Mesendoderm (in vitro differentiated cells): ENCODE measurements at regions not wholly inside any gene's neighbourhood (a gene's known extent, or its start where the extent isn't known, plus 50 kb on each side); places are given as distances from the start of the nearest gene placed in this dataset.

Experiments used
- DNase-seq: peaks from one replicate; pipeline ENCODE4 v3.0.0; 2013
- H2AK5ac ChIP-seq: 2 replicates; pipeline ENCODE4 v1.6.1; 2013; ENCODE audit warnings: low read length, inconsistent platforms
- H2BK120ac ChIP-seq: 2 replicates; pipeline ENCODE4 v1.6.1; 2013; ENCODE audit warnings: low read depth, mild to moderate bottlenecking, low read length, moderate library complexity, mixed read lengths
- H2BK15ac ChIP-seq: replicated peaks from 2 replicates; pipeline ENCODE4 v1.6.1; 2013; ENCODE audit warnings: low read depth, mild to moderate bottlenecking, moderate library complexity
- H2BK5ac ChIP-seq: 2 replicates; pipeline ENCODE4 v1.6.1; 2013; ENCODE audit warnings: low read length, inconsistent platforms
- H3K18ac ChIP-seq: 2 replicates; pipeline ENCODE4 v1.6.1; 2013; ENCODE audit warnings: mild to moderate bottlenecking, low read length, mixed read lengths
- H3K23ac ChIP-seq: one replicate; pipeline ENCODE4 v1.6.1; 2013; ENCODE audit warnings: low read length
- H3K27ac ChIP-seq: 2 replicates; pipeline ENCODE4 v1.5.1; 2013; ENCODE audit warnings: low read depth, mild to moderate bottlenecking, inconsistent platforms, low read length, moderate library complexity
- H3K27me3 ChIP-seq: 2 replicates; pipeline ENCODE4 v1.6.1; 2013; ENCODE audit warnings: low read length, control low read depth, mild to moderate bottlenecking, inconsistent platforms; ENCODE audit not compliant: insufficient read depth, poor library complexity
- H3K36me3 ChIP-seq: 2 replicates; pipeline ENCODE4 v1.6.1; 2013; ENCODE audit warnings: low read length, inconsistent platforms; ENCODE audit not compliant: control insufficient read depth, insufficient read depth
- H3K4ac ChIP-seq: one replicate; pipeline ENCODE4 v1.6.1; 2013; ENCODE audit warnings: low read depth, mild to moderate bottlenecking, low read length, moderate library complexity
- H3K4me1 ChIP-seq: 2 replicates; pipeline ENCODE4 v1.6.1; 2013; ENCODE audit warnings: low read depth, low read length, inconsistent platforms; ENCODE audit not compliant: control insufficient read depth
- H3K4me2 ChIP-seq: 2 replicates; pipeline ENCODE4 v1.6.1; 2013; ENCODE audit warnings: low read length
- H3K4me3 ChIP-seq: 2 replicates; pipeline ENCODE4 v1.5.1; 2013; ENCODE audit warnings: mild to moderate bottlenecking, low read length
- H3K56ac ChIP-seq: one replicate; pipeline ENCODE4 v1.6.1; 2013; ENCODE audit warnings: low read length
- H3K79me1 ChIP-seq: 2 replicates; pipeline ENCODE4 v1.6.1; 2013; ENCODE audit warnings: low read length, inconsistent platforms
- H3K79me2 ChIP-seq: 2 replicates; pipeline ENCODE4 v1.6.1; 2013; ENCODE audit warnings: mild to moderate bottlenecking, low read length; ENCODE audit not compliant: control insufficient read depth, insufficient read depth
- H3K9ac ChIP-seq: 2 replicates; pipeline ENCODE4 v1.6.1; 2013; ENCODE audit warnings: low read length, inconsistent platforms
- H4K5ac ChIP-seq: one replicate; pipeline ENCODE4 v1.6.1; 2013; ENCODE audit warnings: low read length
- H4K8ac ChIP-seq: one replicate; pipeline ENCODE4 v1.6.1; 2013; ENCODE audit warnings: low read depth, mild to moderate bottlenecking, control low read depth, low read length, moderate library complexity
- WGBS: extraction: QIAGEN DNeasy Blood & Tissue Kit; methylation state at CpG from one replicate; pipeline ENCODE4 v1.1.7; 2013; ENCODE audit warnings: low lambda C conversion rate, missing lambda C conversion rate; ENCODE audit not compliant: insufficient coverage; ENCODE audit errors: extremely low coverage; 5-methylcytosine and 5-hydroxymethylcytosine counted together

DNA sequence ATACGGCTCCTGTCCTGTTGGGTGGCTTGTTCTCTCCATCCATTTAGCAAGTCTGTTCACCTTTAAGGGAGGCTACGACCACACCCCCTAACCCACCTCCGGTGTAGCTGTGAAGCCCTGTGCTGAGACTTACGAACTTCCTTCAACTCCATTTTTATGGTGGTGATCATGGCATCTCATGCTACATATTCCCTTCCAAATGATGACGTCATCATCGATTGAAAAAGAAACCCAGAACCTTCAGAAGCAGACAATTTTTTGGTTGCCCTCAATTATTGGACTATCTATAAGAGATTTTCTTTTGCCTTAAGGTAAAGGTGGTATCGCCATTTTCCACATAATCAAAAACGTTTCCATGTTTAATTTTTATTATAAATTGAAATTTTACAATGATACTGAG is 389.0 kb downstream of the CBLN4 start:
- Histone ChIP-seq H3K18ac (no peak overlapping the region), H4K5ac (no peak overlapping the region), H2BK120ac (no peak overlapping the region), H3K4ac (no peak overlapping the region), H3K4me3 (no peak overlapping the region), H3K4me1 (no peaks in the 10 kb centered on the region), H3K27ac (no peak overlapping the region), H3K9ac (no peak overlapping the region), H3K27me3 (no peaks in the 10 kb centered on the region), H3K79me2 (no peaks in the 10 kb centered on the region), H3K23ac (no peak overlapping the region), H3K56ac (no peak overlapping the region), H3K4me2 (no peak overlapping the region), H2AK5ac (no peak overlapping the region), H2BK15ac (no peak overlapping the region), H3K79me1 (no peaks in the 10 kb centered on the region), H2BK5ac (no peak overlapping the region), H4K8ac (no peak overlapping the region), H3K36me3 (no peaks in the 10 kb centered on the region)
- no CpG with 5 or more reads among the region's 8 CpGs for WGBS
- no peak for DNase-seq

- Histone ChIP-seq H3K4me1 (no peaks in the 10 kb centered on the region), H3K4me2 (no peak overlapping the region), H3K79me1 (no peaks in the 10 kb centered on the region), H2BK5ac (no peak overlapping the region), H4K8ac (no peak overlapping the region), H2BK120ac (no peak overlapping the region), H3K4ac (no peak overlapping the region), H3K79me2 (no peaks in the 10 kb centered on the region), H3K27me3 (no peaks in the 10 kb centered on the region), H3K9ac (no peak overlapping the region), H2BK15ac (no peak overlapping the region), H3K27ac (no peak overlapping the region), H3K56ac (no peak overlapping the region), H2AK5ac (no peak overlapping the region), H3K23ac (no peak overlapping the region), H3K4me3 (no peak overlapping the region), H3K36me3 (no peaks in the 10 kb centered on the region), H3K18ac (no peak overlapping the region), H4K5ac (no peak overlapping the region)
- WGBS: no CpG with 5 or more reads among the region's 4 CpGs
- no peak for DNase-seq
Observed at GRCh38 chr20:55615818-55616217, 389.5 kb downstream of the CBLN4 start.

- Histone ChIP-seq H3K79me1 (no peaks in the 10 kb centered on the region), H2BK15ac (no peak overlapping the region), H2AK5ac (no peak overlapping the region), H3K9ac (no peak overlapping the region), H3K4me2 (no peak overlapping the region), H2BK120ac (no peak overlapping the region), H3K4me1 (no peaks in the 10 kb centered on the region), H3K18ac (no peak overlapping the region), H4K5ac (no peak overlapping the region), H2BK5ac (no peak overlapping the region), H3K36me3 (no peaks in the 10 kb centered on the region), H3K79me2 (no peaks in the 10 kb centered on the region), H3K4me3 (no peak overlapping the region), H3K56ac (no peak overlapping the region), H3K23ac (no peak overlapping the region), H3K4ac (no peak overlapping the region), H3K27me3 (no peaks in the 10 kb centered on the region), H4K8ac (no peak overlapping the region), H3K27ac (no peak overlapping the region)
- no peak for DNase-seq
- no CpG with 5 or more reads among the region's 7 CpGs for WGBS
Observed at GRCh38 chr20:55614220-55614757, 391.0 kb downstream of the CBLN4 start.

DNA sequence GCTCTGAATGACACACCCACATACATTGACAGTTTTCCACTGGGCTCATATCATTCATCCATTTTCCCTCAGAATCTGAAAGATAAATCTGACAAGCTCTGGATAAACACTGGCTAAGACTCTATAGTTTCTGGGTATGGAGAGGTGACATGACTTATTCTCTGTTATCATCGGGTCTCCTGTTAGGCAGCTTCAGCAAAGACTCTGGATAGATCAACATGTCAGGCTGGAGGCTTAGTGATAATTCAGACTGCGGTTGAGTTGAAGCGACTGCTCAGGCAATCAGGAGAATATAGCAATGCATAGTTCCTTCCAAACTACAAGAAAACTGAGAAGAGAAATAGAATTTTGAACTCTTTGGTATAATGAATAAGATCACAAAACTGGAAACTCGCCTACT is 394.6 kb downstream of the CBLN4 start:
- no peak overlapping the region for H3K4me2 ChIP-seq
- no peak overlapping the region for H2BK5ac ChIP-seq
- H2AK5ac ChIP-seq: no peak overlapping the region
- no peaks in the 10 kb centered on the region for H3K36me3 ChIP-seq
- WGBS: no CpG with 5 or more reads among the region's 4 CpGs
- H3K4me1 ChIP-seq: no peaks in the 10 kb centered on the region
- no peak overlapping the region for H3K18ac ChIP-seq
- DNase-seq: no peak
- H3K23ac ChIP-seq: no peak overlapping the region
- H3K79me2 ChIP-seq: no peaks in the 10 kb centered on the region
- no peak overlapping the region for H3K4me3 ChIP-seq
- H3K79me1 ChIP-seq: no peaks in the 10 kb centered on the region
- H3K27me3 ChIP-seq: no peaks in the 10 kb centered on the region
- no peak overlapping the region for H3K27ac ChIP-seq
- H2BK15ac ChIP-seq: no peak overlapping the region
- H2BK120ac ChIP-seq: no peak overlapping the region
- no peak overlapping the region for H3K4ac ChIP-seq
- H3K9ac ChIP-seq: no peak overlapping the region
- no peak overlapping the region for H4K5ac ChIP-seq
- no peak overlapping the region for H4K8ac ChIP-seq
- no peak overlapping the region for H3K56ac ChIP-seq

GRCh38 chr20:55605594-55605993 is 399.7 kb downstream of the CBLN4 start:
- Histone ChIP-seq H2BK15ac (no peak overlapping the region), H3K23ac (no peak overlapping the region), H2BK5ac (no peak overlapping the region), H3K79me2 (no peaks in the 10 kb centered on the region), H3K4me3 (no peak overlapping the region), H4K8ac (no peak overlapping the region), H3K4me1 (no peaks in the 10 kb centered on the region), H2AK5ac (no peak overlapping the region), H3K9ac (no peak overlapping the region), H3K27ac (no peak overlapping the region), H3K27me3 (no peaks in the 10 kb centered on the region), H3K4me2 (no peak overlapping the region), H3K18ac (no peak overlapping the region), H4K5ac (no peak overlapping the region), H2BK120ac (no peak overlapping the region), H3K56ac (no peak overlapping the region), H3K36me3 (no peaks in the 10 kb centered on the region), H3K4ac (no peak overlapping the region), H3K79me1 (no peaks in the 10 kb centered on the region)
- DNase-seq: no peak
- no CpG with 5 or more reads among the region's 1 CpG for WGBS

DNA sequence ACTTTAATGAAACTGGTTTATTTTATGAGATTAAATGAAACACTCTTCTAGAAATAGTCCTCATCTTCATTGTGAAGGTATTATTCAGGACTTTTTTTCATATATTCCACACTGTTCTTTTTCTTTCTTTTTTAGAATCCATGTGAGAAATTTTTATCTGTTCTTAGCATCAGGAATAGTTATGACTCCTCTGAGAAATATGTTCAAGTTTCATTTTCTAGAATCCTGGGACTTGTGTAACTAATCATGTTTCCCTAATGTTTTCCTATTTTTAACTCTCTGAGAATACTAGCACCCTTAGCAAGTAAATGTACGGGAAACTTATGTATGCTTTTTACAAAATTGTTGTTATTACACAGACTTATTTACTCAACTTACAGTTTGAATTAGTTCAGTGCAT is 407.8 kb downstream of the CBLN4 start:
- no peak overlapping the region for H2BK120ac ChIP-seq
- no peaks in the 10 kb centered on the region for H3K36me3 ChIP-seq
- H3K56ac ChIP-seq: no peak overlapping the region
- no peak overlapping the region for H4K8ac ChIP-seq
- H3K27me3 ChIP-seq: no peaks in the 10 kb centered on the region
- H3K23ac ChIP-seq: no peak overlapping the region
- no peaks in the 10 kb centered on the region for H3K79me2 ChIP-seq
- no peaks in the 10 kb centered on the region for H3K4me1 ChIP-seq
- no CpG with 5 or more reads among the region's 1 CpG for WGBS
- H3K18ac ChIP-seq: no peak overlapping the region
- no peak overlapping the region for H2AK5ac ChIP-seq
- H3K27ac ChIP-seq: no peak overlapping the region
- H2BK5ac ChIP-seq: no peak overlapping the region
- H3K79me1 ChIP-seq: no peaks in the 10 kb centered on the region
- no peak overlapping the region for H3K4ac ChIP-seq
- no peak overlapping the region for H3K4me2 ChIP-seq
- no peak overlapping the region for H2BK15ac ChIP-seq
- no peak for DNase-seq
- H3K4me3 ChIP-seq: no peak overlapping the region
- H4K5ac ChIP-seq: no peak overlapping the region
- H3K9ac ChIP-seq: no peak overlapping the region
